ENCODE measurements at regions not wholly inside any gene's neighbourhood (a gene's known extent, or its start where the extent isn't known, plus 50 kb on each side); places are given as distances from the start of the nearest gene placed in this dataset.

DNA sequence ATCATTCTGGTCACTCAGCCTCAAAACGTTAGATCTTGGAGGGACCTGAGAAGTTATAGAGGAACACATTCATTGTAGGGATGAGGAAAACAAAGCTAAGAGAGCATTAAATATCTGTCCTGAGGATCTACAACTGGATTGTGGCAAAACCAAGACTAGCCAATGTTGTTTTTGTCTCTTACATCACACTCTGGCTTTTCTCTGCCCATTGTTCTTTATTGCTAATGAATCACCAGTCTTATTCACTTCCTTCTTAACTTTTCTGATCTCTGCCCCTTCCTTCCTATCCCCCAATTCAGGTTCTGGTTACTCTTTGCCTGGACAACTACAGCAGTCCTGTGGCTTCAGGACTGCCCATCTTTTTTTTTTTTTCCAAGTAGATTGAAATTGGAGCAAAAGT, 57.0 kb upstream of the PREP start:
- TF ChIP-seq POLR2A (IDR thresholded peaks at IDR 0.05): no peak
- TF ChIP-seq, protein P1, sequence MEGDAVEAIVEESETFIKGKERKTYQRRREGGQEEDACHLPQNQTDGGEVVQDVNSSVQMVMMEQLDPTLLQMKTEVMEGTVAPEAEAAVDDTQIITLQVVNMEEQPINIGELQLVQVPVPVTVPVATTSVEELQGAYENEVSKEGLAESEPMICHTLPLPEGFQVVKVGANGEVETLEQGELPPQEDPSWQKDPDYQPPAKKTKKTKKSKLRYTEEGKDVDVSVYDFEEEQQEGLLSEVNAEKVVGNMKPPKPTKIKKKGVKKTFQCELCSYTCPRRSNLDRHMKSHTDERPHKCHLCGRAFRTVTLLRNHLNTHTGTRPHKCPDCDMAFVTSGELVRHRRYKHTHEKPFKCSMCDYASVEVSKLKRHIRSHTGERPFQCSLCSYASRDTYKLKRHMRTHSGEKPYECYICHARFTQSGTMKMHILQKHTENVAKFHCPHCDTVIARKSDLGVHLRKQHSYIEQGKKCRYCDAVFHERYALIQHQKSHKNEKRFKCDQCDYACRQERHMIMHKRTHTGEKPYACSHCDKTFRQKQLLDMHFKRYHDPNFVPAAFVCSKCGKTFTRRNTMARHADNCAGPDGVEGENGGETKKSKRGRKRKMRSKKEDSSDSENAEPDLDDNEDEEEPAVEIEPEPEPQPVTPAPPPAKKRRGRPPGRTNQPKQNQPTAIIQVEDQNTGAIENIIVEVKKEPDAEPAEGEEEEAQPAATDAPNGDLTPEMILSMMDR (IDR thresholded peaks at IDR 0.05 in 4 of 5, conservative IDR thresholded peaks at IDR 0.05 in 1 of 5): no peak

Data from gastrocnemius medialis (tissue), 4 donors.